Ishikawa (cell line): ENCODE measurements at regions not wholly inside any gene's neighbourhood (a gene's known extent, or its start where the extent isn't known, plus 50 kb on each side); places are given as distances from the start of the nearest gene placed in this dataset.

ENCODE experiments used
- EP300 ChIP-seq: IDR thresholded peaks from 2 replicates; pipeline ENCODE4 v1.6.1; 2012; ENCODE audit warnings: borderline replicate concordance
- FOXM1 ChIP-seq: IDR thresholded peaks from 2 replicates; pipeline ENCODE4 v1.6.1; 2012; ENCODE audit warnings: low read depth, borderline replicate concordance
- MAX ChIP-seq: IDR thresholded peaks from 2 replicates; pipeline ENCODE4 v1.6.1; 2012
- RAD21 ChIP-seq: IDR thresholded peaks from 2 replicates; pipeline ENCODE4 v1.6.1; 2012; ENCODE audit warnings: low read depth
- TAF1 ChIP-seq: IDR thresholded peaks from 2 replicates; pipeline ENCODE4 v1.6.1; 2012; ENCODE audit warnings: low read depth, mild to moderate bottlenecking
- TEAD4 ChIP-seq: IDR thresholded peaks from 2 replicates; pipeline ENCODE4 v1.6.1; 2012
- USF1 ChIP-seq: IDR thresholded peaks from 2 replicates; pipeline ENCODE4 v1.6.1; 2012
- YY1 ChIP-seq: IDR thresholded peaks from 2 replicates; pipeline ENCODE4 v1.6.1; 2012; ENCODE audit warnings: low read depth
- ZBTB7A ChIP-seq: IDR thresholded peaks from 2 replicates; pipeline ENCODE4 v1.6.1; 2012; ENCODE audit warnings: low read depth

GRCh38 chr14:59055006-59055405, 133.5 kb upstream of the DAAM1 start:
- no peak for TF ChIP-seq RAD21
- TF ChIP-seq USF1 = no peak
- TF ChIP-seq EP300 = no peak
- no peak for TF ChIP-seq FOXM1
- TF ChIP-seq MAX = no peak
- TF ChIP-seq TEAD4 = no peak
- no peak for TF ChIP-seq TAF1
- no peak for TF ChIP-seq YY1
- no peak for TF ChIP-seq ZBTB7A
